ENCODE measurements at regions not wholly inside any gene's neighbourhood (a gene's known extent, or its start where the extent isn't known, plus 50 kb on each side); places are given as distances from the start of the nearest gene placed in this dataset.

DNA sequence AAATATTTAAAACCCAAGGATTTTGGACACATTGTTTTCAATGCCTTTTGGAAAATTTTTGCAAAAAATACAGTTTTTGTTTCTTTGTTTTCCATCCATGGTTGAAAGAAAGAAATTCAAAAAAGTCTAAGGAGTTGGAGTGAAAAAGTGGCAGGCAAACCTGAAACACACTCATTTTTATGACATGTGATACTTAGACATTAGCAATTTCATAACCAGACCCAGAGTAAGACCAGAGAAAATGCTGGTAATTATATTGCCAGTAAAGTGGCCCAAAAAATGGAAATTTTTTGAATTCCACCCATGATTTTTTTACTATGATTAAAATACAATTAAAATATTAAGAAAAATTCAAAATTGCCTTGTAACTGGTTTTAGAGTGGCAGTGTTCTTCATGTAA lies 128.2 kb downstream of the SLC17A6 start:
- intact Hi-C loops (cut with micrococcal nuclease; ENCODE audit: unreplicated experiment) (no loop called here), in situ Hi-C loops (cut with MboI) (no loop called here)
- no peak overlapping the region for H3K4me2 ChIP-seq (ENCODE audit: control insufficient read depth, insufficient read depth)
- ChIA-PET SMC1A (ENCODE audit: uncharacterized antibody, unreplicated experiment) (no interaction called here), CTCF (no interaction called here), RAD21 (ENCODE audit: unreplicated experiment) (no interaction called here), POLR2A (no interaction called here)
- TF ChIP-seq SIN3A (IDR thresholded peaks at IDR 0.05; ENCODE audit: low read depth, low read length): no peak
- TF ChIP-seq, protein P1, sequence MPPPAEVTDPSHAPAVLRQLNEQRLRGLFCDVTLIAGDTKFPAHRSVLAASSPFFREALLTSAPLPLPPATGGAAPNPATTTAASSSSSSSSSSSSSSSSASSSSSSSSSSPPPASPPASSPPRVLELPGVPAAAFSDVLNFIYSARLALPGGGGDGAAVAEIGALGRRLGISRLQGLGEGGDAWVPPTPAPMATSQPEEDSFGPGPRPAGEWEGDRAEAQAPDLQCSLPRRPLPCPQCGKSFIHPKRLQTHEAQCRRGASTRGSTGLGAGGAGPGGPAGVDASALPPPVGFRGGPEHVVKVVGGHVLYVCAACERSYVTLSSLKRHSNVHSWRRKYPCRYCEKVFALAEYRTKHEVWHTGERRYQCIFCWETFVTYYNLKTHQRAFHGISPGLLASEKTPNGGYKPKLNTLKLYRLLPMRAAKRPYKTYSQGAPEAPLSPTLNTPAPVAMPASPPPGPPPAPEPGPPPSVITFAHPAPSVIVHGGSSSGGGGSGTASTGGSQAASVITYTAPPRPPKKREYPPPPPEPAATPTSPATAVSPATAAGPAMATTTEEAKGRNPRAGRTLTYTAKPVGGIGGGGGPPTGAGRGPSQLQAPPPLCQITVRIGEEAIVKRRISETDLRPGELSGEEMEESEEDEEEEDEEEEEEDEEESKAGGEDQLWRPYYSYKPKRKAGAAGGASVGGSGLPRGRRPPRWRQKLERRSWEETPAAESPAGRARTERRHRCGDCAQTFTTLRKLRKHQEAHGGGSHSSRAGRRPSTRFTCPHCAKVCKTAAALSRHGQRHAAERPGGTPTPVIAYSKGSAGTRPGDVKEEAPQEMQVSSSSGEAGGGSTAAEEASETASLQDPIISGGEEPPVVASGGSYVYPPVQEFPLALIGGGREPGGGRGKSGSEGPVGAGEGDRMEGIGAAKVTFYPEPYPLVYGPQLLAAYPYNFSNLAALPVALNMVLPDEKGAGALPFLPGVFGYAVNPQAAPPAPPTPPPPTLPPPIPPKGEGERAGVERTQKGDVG (CRISPR knock-in tag; IDR thresholded peaks at IDR 0.05): no peak
- TF ChIP-seq ZNF207 (IDR thresholded peaks at IDR 0.05; ENCODE audit: borderline replicate concordance): no peak
- no peak for TF ChIP-seq DPF2 (IDR thresholded peaks at IDR 0.05)
- no peak for TF ChIP-seq ZNF274 (IDR thresholded peaks at IDR 0.05; ENCODE audit: insufficient read depth, insufficient read length)
- no peak for TF ChIP-seq FOXM1 (IDR thresholded peaks at IDR 0.05; ENCODE audit: low read depth, low read length)
- TF ChIP-seq CREM (IDR thresholded peaks at IDR 0.05; ENCODE audit: low read depth): no peak
- TF ChIP-seq FOXK2 (IDR thresholded peaks at IDR 0.05): no peak
- TF ChIP-seq PAX5 (IDR thresholded peaks at IDR 0.05; ENCODE audit: borderline replicate concordance, low read depth, low read length): no peak
- TF ChIP-seq SRF (IDR thresholded peaks at IDR 0.05; ENCODE audit: low read depth in 2 of 2, low read length in 2 of 2): no peak
- no peak for TF ChIP-seq RFX5 (IDR thresholded peaks at IDR 0.05; ENCODE audit: low read depth, low read length)
- TF ChIP-seq, protein P2, sequence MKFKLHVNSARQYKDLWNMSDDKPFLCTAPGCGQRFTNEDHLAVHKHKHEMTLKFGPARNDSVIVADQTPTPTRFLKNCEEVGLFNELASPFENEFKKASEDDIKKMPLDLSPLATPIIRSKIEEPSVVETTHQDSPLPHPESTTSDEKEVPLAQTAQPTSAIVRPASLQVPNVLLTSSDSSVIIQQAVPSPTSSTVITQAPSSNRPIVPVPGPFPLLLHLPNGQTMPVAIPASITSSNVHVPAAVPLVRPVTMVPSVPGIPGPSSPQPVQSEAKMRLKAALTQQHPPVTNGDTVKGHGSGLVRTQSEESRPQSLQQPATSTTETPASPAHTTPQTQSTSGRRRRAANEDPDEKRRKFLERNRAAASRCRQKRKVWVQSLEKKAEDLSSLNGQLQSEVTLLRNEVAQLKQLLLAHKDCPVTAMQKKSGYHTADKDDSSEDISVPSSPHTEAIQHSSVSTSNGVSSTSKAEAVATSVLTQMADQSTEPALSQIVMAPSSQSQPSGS (IDR thresholded peaks at IDR 0.05; ENCODE audit: low read length): no peak
- TF ChIP-seq, protein P3, sequence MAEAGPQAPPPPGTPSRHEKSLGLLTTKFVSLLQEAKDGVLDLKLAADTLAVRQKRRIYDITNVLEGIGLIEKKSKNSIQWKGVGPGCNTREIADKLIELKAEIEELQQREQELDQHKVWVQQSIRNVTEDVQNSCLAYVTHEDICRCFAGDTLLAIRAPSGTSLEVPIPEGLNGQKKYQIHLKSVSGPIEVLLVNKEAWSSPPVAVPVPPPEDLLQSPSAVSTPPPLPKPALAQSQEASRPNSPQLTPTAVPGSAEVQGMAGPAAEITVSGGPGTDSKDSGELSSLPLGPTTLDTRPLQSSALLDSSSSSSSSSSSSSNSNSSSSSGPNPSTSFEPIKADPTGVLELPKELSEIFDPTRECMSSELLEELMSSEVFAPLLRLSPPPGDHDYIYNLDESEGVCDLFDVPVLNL (IDR thresholded peaks at IDR 0.05; ENCODE audit: low read depth, low read length): no peak
- no peak for TF ChIP-seq ZNF24 (IDR thresholded peaks at IDR 0.05)
- no peak for TF ChIP-seq TBL1XR1 (IDR thresholded peaks at IDR 0.05; ENCODE audit: low read depth, low read length)
- TF ChIP-seq, protein P4, sequence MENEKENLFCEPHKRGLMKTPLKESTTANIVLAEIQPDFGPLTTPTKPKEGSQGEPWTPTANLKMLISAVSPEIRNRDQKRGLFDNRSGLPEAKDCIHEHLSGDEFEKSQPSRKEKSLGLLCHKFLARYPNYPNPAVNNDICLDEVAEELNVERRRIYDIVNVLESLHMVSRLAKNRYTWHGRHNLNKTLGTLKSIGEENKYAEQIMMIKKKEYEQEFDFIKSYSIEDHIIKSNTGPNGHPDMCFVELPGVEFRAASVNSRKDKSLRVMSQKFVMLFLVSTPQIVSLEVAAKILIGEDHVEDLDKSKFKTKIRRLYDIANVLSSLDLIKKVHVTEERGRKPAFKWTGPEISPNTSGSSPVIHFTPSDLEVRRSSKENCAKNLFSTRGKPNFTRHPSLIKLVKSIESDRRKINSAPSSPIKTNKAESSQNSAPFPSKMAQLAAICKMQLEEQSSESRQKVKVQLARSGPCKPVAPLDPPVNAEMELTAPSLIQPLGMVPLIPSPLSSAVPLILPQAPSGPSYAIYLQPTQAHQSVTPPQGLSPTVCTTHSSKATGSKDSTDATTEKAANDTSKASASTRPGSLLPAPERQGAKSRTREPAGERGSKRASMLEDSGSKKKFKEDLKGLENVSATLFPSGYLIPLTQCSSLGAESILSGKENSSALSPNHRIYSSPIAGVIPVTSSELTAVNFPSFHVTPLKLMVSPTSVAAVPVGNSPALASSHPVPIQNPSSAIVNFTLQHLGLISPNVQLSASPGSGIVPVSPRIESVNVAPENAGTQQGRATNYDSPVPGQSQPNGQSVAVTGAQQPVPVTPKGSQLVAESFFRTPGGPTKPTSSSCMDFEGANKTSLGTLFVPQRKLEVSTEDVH (IDR thresholded peaks at IDR 0.05; ENCODE audit: low read depth, partially characterized antibody): no peak
- no peaks in the 10 kb centered on the region for H3K9me3 ChIP-seq (replicated peaks; ENCODE audit: control insufficient read depth, insufficient read depth, low read length)
- FAIRE-seq (no peak), DNase-seq (ENCODE audit: low read depth, low spot score) (no peak), ATAC-seq (no peak)
- no peaks in the 10 kb centered on the region for H3K36me3 ChIP-seq (ENCODE audit: control insufficient read depth in 2 of 2, insufficient read depth in 2 of 2, low read length in 1 of 2)
- BruUV-seq (replicated peaks): no TSS peak
- H3K9ac ChIP-seq (ENCODE audit: control insufficient read depth, insufficient read depth, low read length): no peak overlapping the region
- no peaks in the 10 kb centered on the region for H3K27me3 ChIP-seq (replicated peaks in 1 of 2; ENCODE audit: control insufficient read depth in 2 of 2, insufficient read depth in 2 of 2, low read length in 1 of 2)
- no peak overlapping the region for H2AFZ ChIP-seq (ENCODE audit: control insufficient read depth, low read depth, low read length)
- H3K4me1 ChIP-seq (ENCODE audit: control insufficient read depth, insufficient read depth, low read length): no peaks in the 10 kb centered on the region
- no peaks in the 10 kb centered on the region for H3K79me2 ChIP-seq (ENCODE audit: control insufficient read depth, insufficient read depth, low read length)
- H3K4me3 ChIP-seq: no peak overlapping the region
- no peak overlapping the region for H3K27ac ChIP-seq (ENCODE audit: control insufficient read depth, insufficient read depth)
- no peaks in the 10 kb centered on the region for H4K20me1 ChIP-seq (ENCODE audit: control insufficient read depth, insufficient read depth)
